ENCODE measurements at regions not wholly inside any gene's neighbourhood (a gene's known extent, or its start where the extent isn't known, plus 50 kb on each side); places are given as distances from the start of the nearest gene placed in this dataset.

DNA sequence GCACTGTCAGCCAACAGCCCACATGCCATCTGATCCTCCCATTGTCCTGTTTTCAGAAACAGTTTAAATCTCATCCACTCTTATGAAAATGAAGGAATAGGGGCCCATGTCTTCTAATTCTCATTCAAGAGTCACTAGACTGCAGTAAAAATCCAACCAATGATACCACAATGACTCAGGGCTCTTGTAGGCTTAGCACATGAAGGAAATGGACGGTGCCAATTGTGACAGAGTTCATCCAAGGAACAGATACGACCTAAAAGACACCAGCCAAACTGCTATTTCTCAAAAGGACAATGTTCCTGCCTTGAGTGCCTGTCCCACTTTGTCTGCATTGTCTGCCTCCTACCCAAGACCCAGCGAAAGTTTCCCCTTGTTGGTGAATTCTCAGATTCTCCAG lies 204.8 kb upstream of the COX10 start:
- Histone ChIP-seq H3K4me3 (ENCODE audit: low read depth, low read length, poor library complexity, severe bottlenecking) (no peak overlapping the region), H3K4me1 (ENCODE audit: insufficient read depth, low read length, poor library complexity, severe bottlenecking) (no peaks in the 10 kb centered on the region), H3K27ac (ENCODE audit: low read depth, low read length, poor library complexity, severe bottlenecking) (no peak overlapping the region), H3K9me3 (ENCODE audit: low read depth, low read length, poor library complexity, severe bottlenecking) (peaks cover 21% of the 10 kb centered on the region), H3K27me3 (replicated peaks; ENCODE audit: insufficient read depth, low read depth, low read length, poor library complexity) (no peaks in the 10 kb centered on the region), H3K36me3 (ENCODE audit: insufficient read depth, low read length, poor library complexity, severe bottlenecking) (no peaks in the 10 kb centered on the region)
- POLR2A ChIA-PET (ENCODE audit: low non-redundant PET) = no interaction called here
- intact Hi-C loops (cut with micrococcal nuclease; ENCODE audit: unreplicated experiment) = no loop called here
- no peak for TF ChIP-seq EZH2 (IDR thresholded peaks at IDR 0.05; ENCODE audit: borderline replicate concordance, low read depth, low read length, poor library complexity, severe bottlenecking)
- TF ChIP-seq, protein P1, sequence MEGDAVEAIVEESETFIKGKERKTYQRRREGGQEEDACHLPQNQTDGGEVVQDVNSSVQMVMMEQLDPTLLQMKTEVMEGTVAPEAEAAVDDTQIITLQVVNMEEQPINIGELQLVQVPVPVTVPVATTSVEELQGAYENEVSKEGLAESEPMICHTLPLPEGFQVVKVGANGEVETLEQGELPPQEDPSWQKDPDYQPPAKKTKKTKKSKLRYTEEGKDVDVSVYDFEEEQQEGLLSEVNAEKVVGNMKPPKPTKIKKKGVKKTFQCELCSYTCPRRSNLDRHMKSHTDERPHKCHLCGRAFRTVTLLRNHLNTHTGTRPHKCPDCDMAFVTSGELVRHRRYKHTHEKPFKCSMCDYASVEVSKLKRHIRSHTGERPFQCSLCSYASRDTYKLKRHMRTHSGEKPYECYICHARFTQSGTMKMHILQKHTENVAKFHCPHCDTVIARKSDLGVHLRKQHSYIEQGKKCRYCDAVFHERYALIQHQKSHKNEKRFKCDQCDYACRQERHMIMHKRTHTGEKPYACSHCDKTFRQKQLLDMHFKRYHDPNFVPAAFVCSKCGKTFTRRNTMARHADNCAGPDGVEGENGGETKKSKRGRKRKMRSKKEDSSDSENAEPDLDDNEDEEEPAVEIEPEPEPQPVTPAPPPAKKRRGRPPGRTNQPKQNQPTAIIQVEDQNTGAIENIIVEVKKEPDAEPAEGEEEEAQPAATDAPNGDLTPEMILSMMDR (conservative IDR thresholded peaks at IDR 0.05; ENCODE audit: low read depth, low read length) = no peak
- BruUV-seq (replicated peaks) = no TSS peak
- no peak for DNase-seq (ENCODE audit: low spot score)
- CTCF ChIA-PET = no interaction called here

GRCh38 chr17:13865650-13866049 lies 203.7 kb upstream of the COX10 start:
- Histone ChIP-seq H3K27me3 (replicated peaks; ENCODE audit: insufficient read depth, low read depth, low read length, poor library complexity) (no peaks in the 10 kb centered on the region), H3K36me3 (ENCODE audit: insufficient read depth, low read length, poor library complexity, severe bottlenecking) (no peaks in the 10 kb centered on the region), H3K9me3 (ENCODE audit: low read depth, low read length, poor library complexity, severe bottlenecking) (peaks cover 21% of the 10 kb centered on the region), H3K27ac (ENCODE audit: low read depth, low read length, poor library complexity, severe bottlenecking) (no peak overlapping the region), H3K4me3 (ENCODE audit: low read depth, low read length, poor library complexity, severe bottlenecking) (no peak overlapping the region), H3K4me1 (ENCODE audit: insufficient read depth, low read length, poor library complexity, severe bottlenecking) (no peaks in the 10 kb centered on the region)
- intact Hi-C loops (cut with micrococcal nuclease; ENCODE audit: unreplicated experiment) = no loop called here
- ChIA-PET CTCF (no interaction called here), POLR2A (ENCODE audit: low non-redundant PET) (no interaction called here)
- DNase-seq (ENCODE audit: low spot score) = no peak
- no TSS peak for BruUV-seq (replicated peaks)
- TF ChIP-seq, protein P1 (conservative IDR thresholded peaks at IDR 0.05; ENCODE audit: low read depth, low read length) = no peak
- TF ChIP-seq EZH2 (IDR thresholded peaks at IDR 0.05; ENCODE audit: borderline replicate concordance, low read depth, low read length, poor library complexity, severe bottlenecking) = no peak

- CTCF ChIA-PET = no interaction called here
- intact Hi-C loops (cut with micrococcal nuclease; ENCODE audit: unreplicated experiment) = no loop called here
- no peaks in the 10 kb centered on the region for H3K27me3 ChIP-seq (replicated peaks; ENCODE audit: insufficient read depth, low read depth, low read length, poor library complexity)
- BruUV-seq (replicated peaks) = no TSS peak
- peaks cover 25% of the 10 kb centered on the region for H3K9me3 ChIP-seq (ENCODE audit: low read depth, low read length, poor library complexity, severe bottlenecking)
- no peaks in the 10 kb centered on the region for H3K36me3 ChIP-seq (ENCODE audit: insufficient read depth, low read length, poor library complexity, severe bottlenecking)
- POLR2A ChIA-PET (ENCODE audit: low non-redundant PET) = no interaction called here
- H3K4me3 ChIP-seq (ENCODE audit: low read depth, low read length, poor library complexity, severe bottlenecking) = no peak overlapping the region
- DNase-seq (ENCODE audit: low spot score) = no peak
- no peaks in the 10 kb centered on the region for H3K4me1 ChIP-seq (ENCODE audit: insufficient read depth, low read length, poor library complexity, severe bottlenecking)
- H3K27ac ChIP-seq (ENCODE audit: low read depth, low read length, poor library complexity, severe bottlenecking) = no peak overlapping the region
- no peak for TF ChIP-seq EZH2 (IDR thresholded peaks at IDR 0.05; ENCODE audit: borderline replicate concordance, low read depth, low read length, poor library complexity, severe bottlenecking)
These were observed 199.9 kb upstream of the COX10 start for GRCh38 chr17:13869331-13869940.

- H3K27ac ChIP-seq (ENCODE audit: low read depth, low read length, poor library complexity, severe bottlenecking) = no peak overlapping the region
- no peak for TF ChIP-seq EZH2 (IDR thresholded peaks at IDR 0.05; ENCODE audit: borderline replicate concordance, low read depth, low read length, poor library complexity, severe bottlenecking)
- TF ChIP-seq, protein P1 (conservative IDR thresholded peaks at IDR 0.05; ENCODE audit: low read depth, low read length) = no peak
- H3K9me3 ChIP-seq (ENCODE audit: low read depth, low read length, poor library complexity, severe bottlenecking) = peaks cover 25% of the 10 kb centered on the region
- H3K4me1 ChIP-seq (ENCODE audit: insufficient read depth, low read length, poor library complexity, severe bottlenecking) = no peaks in the 10 kb centered on the region
- no peak for DNase-seq (ENCODE audit: low spot score)
- no peaks in the 10 kb centered on the region for H3K36me3 ChIP-seq (ENCODE audit: insufficient read depth, low read length, poor library complexity, severe bottlenecking)
- BruUV-seq (replicated peaks) = no TSS peak
- no peaks in the 10 kb centered on the region for H3K27me3 ChIP-seq (replicated peaks; ENCODE audit: insufficient read depth, low read depth, low read length, poor library complexity)
- ChIA-PET CTCF (no interaction called here), POLR2A (ENCODE audit: low non-redundant PET) (no interaction called here)
- intact Hi-C loops (cut with micrococcal nuclease; ENCODE audit: unreplicated experiment) = no loop called here
- no peak overlapping the region for H3K4me3 ChIP-seq (ENCODE audit: low read depth, low read length, poor library complexity, severe bottlenecking)
These were observed 198.0 kb upstream of the COX10 start for GRCh38 chr17:13871261-13871660.

Data from A673 (cell line).